ENCODE measurements at regions not wholly inside any gene's neighbourhood (a gene's known extent, or its start where the extent isn't known, plus 50 kb on each side); places are given as distances from the start of the nearest gene placed in this dataset.

DNA sequence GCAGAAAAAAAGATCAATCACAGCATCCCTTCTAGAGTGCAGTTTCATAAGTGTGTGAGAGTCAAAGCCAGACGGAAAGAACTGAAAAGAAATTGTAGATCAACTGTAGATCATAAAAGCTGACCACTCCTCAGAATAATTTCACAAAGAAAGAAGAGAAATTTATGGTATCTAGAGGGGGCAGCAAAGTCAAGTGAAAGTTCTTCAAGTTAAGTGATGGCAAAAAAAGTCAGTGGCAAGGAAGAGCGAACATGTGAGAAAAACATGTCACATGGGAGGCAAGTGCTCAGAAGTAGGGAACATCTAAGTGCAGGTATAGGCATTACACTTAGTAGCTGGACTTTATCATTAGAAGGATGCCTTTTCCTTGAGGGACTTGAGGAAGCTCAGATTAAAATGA, 245.1 kb upstream of the ISL1 start:
- TF ChIP-seq, protein P1, sequence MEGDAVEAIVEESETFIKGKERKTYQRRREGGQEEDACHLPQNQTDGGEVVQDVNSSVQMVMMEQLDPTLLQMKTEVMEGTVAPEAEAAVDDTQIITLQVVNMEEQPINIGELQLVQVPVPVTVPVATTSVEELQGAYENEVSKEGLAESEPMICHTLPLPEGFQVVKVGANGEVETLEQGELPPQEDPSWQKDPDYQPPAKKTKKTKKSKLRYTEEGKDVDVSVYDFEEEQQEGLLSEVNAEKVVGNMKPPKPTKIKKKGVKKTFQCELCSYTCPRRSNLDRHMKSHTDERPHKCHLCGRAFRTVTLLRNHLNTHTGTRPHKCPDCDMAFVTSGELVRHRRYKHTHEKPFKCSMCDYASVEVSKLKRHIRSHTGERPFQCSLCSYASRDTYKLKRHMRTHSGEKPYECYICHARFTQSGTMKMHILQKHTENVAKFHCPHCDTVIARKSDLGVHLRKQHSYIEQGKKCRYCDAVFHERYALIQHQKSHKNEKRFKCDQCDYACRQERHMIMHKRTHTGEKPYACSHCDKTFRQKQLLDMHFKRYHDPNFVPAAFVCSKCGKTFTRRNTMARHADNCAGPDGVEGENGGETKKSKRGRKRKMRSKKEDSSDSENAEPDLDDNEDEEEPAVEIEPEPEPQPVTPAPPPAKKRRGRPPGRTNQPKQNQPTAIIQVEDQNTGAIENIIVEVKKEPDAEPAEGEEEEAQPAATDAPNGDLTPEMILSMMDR (IDR thresholded peaks at IDR 0.05), result no peak
- TF ChIP-seq EP300 (IDR thresholded peaks at IDR 0.05), result no peak
